ENCODE measurements at regions not wholly inside any gene's neighbourhood (a gene's known extent, or its start where the extent isn't known, plus 50 kb on each side); places are given as distances from the start of the nearest gene placed in this dataset.
A peak's percentile ranks its signal among the peaks of the same experiment; 100 is the strongest.

GRCh38 chr2:2656115-2657011 is 325.3 kb upstream of the MYT1L start:
- peak; percentile 75 for DNase-seq

GRCh38 chr2:2655453-2656114 is 324.5 kb upstream of the MYT1L start:
- DNase-seq = no peak
- Histone ChIP-seq H3K4me3 (no peak overlapping the region), H3K9me3 (peaks cover 0 to 22% (median 8%) of the 10 kb centered on the region in 8 donors), H3K4me1 (no peaks in the 10 kb centered on the region), H3K36me3 (no peaks in the 10 kb centered on the region), H3K27me3 (replicated peaks in 1 of 7) (peaks cover 0 to 20% (median 0%) of the 10 kb centered on the region in 7 donors), H3K27ac (no peak overlapping the region)
- intact Hi-C loops (cut with DNase I; ENCODE audit: low total_unique reads) = no loop called here
- TF ChIP-seq, protein P1, sequence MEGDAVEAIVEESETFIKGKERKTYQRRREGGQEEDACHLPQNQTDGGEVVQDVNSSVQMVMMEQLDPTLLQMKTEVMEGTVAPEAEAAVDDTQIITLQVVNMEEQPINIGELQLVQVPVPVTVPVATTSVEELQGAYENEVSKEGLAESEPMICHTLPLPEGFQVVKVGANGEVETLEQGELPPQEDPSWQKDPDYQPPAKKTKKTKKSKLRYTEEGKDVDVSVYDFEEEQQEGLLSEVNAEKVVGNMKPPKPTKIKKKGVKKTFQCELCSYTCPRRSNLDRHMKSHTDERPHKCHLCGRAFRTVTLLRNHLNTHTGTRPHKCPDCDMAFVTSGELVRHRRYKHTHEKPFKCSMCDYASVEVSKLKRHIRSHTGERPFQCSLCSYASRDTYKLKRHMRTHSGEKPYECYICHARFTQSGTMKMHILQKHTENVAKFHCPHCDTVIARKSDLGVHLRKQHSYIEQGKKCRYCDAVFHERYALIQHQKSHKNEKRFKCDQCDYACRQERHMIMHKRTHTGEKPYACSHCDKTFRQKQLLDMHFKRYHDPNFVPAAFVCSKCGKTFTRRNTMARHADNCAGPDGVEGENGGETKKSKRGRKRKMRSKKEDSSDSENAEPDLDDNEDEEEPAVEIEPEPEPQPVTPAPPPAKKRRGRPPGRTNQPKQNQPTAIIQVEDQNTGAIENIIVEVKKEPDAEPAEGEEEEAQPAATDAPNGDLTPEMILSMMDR (IDR thresholded peaks at IDR 0.05 in 8 of 11, conservative IDR thresholded peaks at IDR 0.05 in 3 of 11) = no peak
- no peak for TF ChIP-seq POLR2AphosphoS5 (IDR thresholded peaks at IDR 0.05)
- no peak for TF ChIP-seq POLR2A (IDR thresholded peaks at IDR 0.05)
- WGBS, 5 donors = 61 to 81% (median 70%) methylated on average over 8 of the region's 8 CpGs

More at GRCh38 chr2:2656115-2657011, 325.3 kb upstream of the MYT1L start:
- H3K27ac ChIP-seq = no peak overlapping the region
- no peaks in the 10 kb centered on the region for H3K4me1 ChIP-seq
- intact Hi-C loops (cut with DNase I; ENCODE audit: low total_unique reads) = no loop called here
- peaks cover 0 to 22% (median 8%) of the 10 kb centered on the region in 8 donors for H3K9me3 ChIP-seq
- peaks cover 0 to 20% (median 0%) of the 10 kb centered on the region in 7 donors for H3K27me3 ChIP-seq (replicated peaks in 1 of 7)
- no peaks in the 10 kb centered on the region for H3K36me3 ChIP-seq
- TF ChIP-seq, protein P1 (IDR thresholded peaks at IDR 0.05 in 8 of 11, conservative IDR thresholded peaks at IDR 0.05 in 3 of 11) = no peak
- no peak for TF ChIP-seq POLR2A (IDR thresholded peaks at IDR 0.05)
- TF ChIP-seq POLR2AphosphoS5 (IDR thresholded peaks at IDR 0.05) = no peak
- 28 to 49% (median 47%) methylated on average over 21 of the region's 21 CpGs for WGBS, 5 donors
- no peak overlapping the region for H3K4me3 ChIP-seq

DNA sequence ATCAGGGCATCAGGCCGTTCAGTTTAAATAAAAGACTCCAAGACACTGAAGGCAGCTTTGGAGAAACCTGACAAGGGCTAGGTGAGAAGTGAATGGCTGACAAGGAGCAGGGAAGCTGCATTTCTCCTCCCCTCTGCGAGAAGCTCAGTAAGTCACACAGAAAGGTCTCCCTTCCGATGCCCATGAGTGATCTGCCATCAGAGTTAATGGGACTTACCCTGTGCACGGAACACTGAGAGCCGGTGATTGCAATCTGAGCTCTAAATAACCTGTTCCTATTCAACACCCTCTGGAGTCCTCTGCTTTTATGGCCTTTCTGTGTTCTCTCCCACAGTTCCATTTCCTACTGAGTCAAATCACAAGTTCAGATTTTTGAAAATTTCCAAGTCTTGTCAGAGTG is 322.2 kb upstream of the MYT1L start:
- peaks cover 0 to 36% (median 0%) of the 10 kb centered on the region in 7 donors for H3K27me3 ChIP-seq (replicated peaks in 1 of 7)
- H3K36me3 ChIP-seq = no peaks in the 10 kb centered on the region
- H3K27ac ChIP-seq = no peak overlapping the region
- TF ChIP-seq, protein P1 (IDR thresholded peaks at IDR 0.05 in 8 of 11, conservative IDR thresholded peaks at IDR 0.05 in 3 of 11) = no peak
- no peak for TF ChIP-seq POLR2A (IDR thresholded peaks at IDR 0.05)
- no peak for TF ChIP-seq POLR2AphosphoS5 (IDR thresholded peaks at IDR 0.05)
- H3K4me1 ChIP-seq = no peaks in the 10 kb centered on the region
- peak; percentile 2 for DNase-seq
- no peak overlapping the region for H3K4me3 ChIP-seq
- intact Hi-C loops (cut with DNase I; ENCODE audit: low total_unique reads) = no loop called here
- H3K9me3 ChIP-seq = peaks cover 0 to under 1% (median 0%) of the 10 kb centered on the region in 8 donors
- WGBS, 5 donors = 84 to 92% (median 89%) methylated on average over 5 of the region's 5 CpGs

All from spleen (tissue), 11 donors.